Upper lobe of left lung (tissue), 4 donors: ENCODE measurements at regions not wholly inside any gene's neighbourhood (a gene's known extent, or its start where the extent isn't known, plus 50 kb on each side); places are given as distances from the start of the nearest gene placed in this dataset.

ENCODE experiments used
- CTCF ChIP-seq, 6 experiments: fragments of 450-650 bp in 4 of 6; fragments of 200-600 bp in 2 of 6; sonication (generic) in 2 of 6; IDR thresholded peaks; one replicate each; pipeline ENCODE4 v1.5.1; 2016 to 2019; ENCODE audit warnings: antibody characterized with exemption in 6 of 6
- EP300 ChIP-seq, 4 donors: sonication (generic); formaldehyde crosslinking; IDR thresholded peaks; one replicate each; pipeline ENCODE4 v1.5.1; 2017; ENCODE audit warnings: antibody characterized with exemption in 4 of 4, control low read depth in 2 of 4
- POLR2A ChIP-seq, 4 donors: fragments of 450-650 bp; IDR thresholded peaks; one replicate each; pipeline ENCODE4 v1.5.1; 2016 to 2017; ENCODE audit warnings: antibody characterized with exemption in 4 of 4, mild to moderate bottlenecking in 2 of 4
- POLR2AphosphoS5 ChIP-seq, 2 donors: sonication (generic); formaldehyde crosslinking; IDR thresholded peaks; one replicate each; pipeline ENCODE4 v1.5.1; 2017; ENCODE audit warnings: antibody characterized with exemption in 2 of 2

GRCh38 chr9:91033797-91034196 lies 232.2 kb downstream of the SYK start:
- TF ChIP-seq POLR2A (IDR thresholded peaks at IDR 0.05), result no peak
- TF ChIP-seq CTCF (IDR thresholded peaks at IDR 0.05), result peak in 5 of 6 experiments; percentile 20 to 46 (median 46)
- no peak for TF ChIP-seq POLR2AphosphoS5 (IDR thresholded peaks at IDR 0.05)
- no peak for TF ChIP-seq EP300 (IDR thresholded peaks at IDR 0.05)
